AG08395 (cell line): ENCODE measurements at regions not wholly inside any gene's neighbourhood (a gene's known extent, or its start where the extent isn't known, plus 50 kb on each side); places are given as distances from the start of the nearest gene placed in this dataset.
"Not testable (repeated sequence)": the region's sequence is repeated elsewhere in the genome, so short reads cannot be mapped to it uniquely, and the experiment has no call there.

Experiments used
- DNase-seq: peaks from one replicate; pipeline ENCODE4 v3.0.0; 2012; ENCODE audit warnings: mixed read lengths, low spot score

DNA sequence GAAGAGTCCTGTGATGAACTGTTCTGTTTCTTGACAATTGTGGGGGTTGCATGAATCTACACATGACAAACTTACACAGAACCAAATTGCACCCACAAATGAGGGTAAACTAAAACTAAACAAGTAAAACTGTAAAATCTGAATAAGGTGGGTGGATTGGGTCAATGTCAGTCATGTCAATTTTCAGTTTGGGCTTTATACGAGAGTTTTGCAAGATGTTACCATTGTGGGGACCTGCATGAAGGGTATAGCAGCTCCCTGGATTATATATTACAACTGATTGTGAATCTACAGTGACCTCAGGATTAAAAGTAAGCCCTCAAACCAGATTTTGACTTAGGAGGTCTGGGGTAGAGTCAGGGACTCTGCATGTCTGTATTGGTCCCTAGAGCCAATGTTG lies 101.5 kb upstream of the LHX5 start:
- DNase-seq = no peak

DNA sequence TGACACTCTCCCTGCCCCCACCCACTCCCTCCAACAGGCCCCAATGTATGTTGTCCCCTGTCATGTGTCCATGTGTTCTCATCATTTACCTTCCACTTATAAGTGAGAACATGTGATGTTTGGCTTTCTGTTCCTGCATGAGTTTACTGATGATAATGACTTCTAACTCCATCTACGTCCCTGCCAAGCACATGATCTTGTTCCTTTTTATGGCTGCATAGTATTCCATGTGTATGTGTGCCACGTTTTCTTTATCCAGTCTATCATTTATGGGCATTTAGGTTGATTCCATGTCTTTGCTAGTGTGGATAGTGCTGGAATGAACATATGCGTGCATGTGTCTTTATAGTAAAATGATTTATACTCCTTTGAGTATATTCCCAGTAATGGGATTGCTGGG lies 100.0 kb upstream of the LHX5 start:
- DNase-seq = no peak

DNA sequence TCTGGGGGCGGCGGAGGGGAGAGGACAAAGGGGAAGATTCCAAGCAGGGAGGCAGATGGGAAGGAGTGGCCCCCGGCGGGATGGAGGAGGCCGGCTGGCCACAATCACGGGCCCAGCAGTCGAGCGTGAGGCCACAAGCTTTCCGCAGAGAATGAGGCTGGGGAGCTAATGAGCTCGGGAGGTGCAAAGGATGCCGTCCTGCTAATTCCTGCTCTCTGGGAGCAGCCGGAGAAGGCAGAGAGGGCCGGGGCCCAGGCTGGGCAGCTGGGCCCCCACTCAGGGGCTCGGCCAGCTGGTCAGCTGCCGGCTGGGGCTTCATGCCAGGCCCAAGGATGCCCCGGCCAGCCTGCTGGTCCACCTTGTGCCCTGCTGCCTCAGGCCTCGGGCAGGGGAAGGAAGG lies 98.1 kb upstream of the LHX5 start:
- DNase-seq = no peak

DNA sequence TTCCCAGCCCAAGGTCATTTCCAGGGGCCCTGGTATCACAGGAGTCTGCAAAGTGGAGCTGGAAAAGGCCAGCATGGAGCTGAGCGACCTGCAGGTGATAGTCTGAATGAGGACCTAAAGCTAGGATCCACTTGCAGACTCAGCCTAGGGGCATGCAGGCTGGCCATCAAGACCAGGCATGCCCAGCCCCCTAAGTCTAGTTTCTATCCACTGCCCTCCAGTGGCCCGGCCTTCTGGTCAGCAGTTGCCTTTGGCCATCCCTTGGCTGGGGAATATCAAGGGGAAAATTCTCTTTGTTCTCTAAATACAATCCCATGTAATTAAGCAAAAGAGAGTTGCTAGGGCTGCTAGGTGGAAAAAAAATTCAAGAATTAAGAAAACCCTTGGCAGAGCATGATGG lies 96.3 kb upstream of the LHX5 start:
- no peak for DNase-seq

DNA sequence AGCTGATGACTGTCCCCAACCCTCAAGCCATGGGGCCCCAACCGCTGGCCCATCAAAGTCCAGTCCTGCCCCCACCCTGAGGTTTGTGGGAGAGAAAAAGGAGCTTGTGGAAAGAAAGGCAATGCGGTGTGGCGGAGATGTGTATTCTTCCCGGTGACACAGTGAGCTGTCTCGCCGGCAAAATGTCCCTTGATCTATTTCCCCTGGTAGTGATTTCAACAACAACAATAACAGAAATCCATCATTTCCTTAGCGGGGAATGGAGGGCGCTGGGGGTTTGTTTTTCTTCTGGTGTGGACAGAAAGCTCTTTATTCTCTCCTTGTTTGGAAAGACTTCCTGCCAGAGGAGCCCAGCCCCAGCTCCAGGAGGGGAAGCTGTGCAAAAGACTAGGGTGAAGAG lies 93.7 kb upstream of the LHX5 start:
- no peak for DNase-seq

DNA sequence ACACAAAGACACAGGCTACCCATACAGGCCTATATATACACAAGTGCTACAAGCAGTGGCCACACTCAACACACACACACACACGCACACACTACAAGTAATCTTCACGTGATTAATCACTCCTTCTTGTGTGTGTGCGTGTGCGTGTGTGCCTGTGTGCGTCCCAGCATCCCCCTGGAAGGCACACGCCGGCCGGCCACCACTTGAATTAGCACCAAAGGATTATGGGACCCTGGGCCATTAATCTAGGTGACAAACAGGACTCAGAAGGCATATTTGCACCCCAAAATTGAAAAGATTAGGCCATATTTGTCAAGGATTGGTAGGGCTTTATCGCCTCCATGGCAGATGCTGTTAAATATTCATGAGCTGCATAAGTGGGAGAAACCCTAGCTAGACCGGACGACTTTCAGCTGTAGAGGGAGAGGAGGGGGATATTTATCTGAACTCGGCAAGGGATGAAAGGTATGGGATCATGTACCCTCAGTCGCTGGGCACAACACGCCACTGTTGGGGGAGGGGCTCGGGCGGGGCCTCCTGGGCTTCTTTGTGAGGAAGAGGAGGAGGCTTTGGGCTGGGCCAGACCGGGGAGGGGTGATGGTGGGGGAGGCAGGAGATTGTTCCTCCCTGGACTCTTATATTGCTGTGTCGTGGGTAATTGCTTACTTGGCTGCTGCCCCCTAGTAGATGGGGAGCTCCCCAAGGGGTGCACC lies 89.6 kb upstream of the LHX5 start:
- no peak for DNase-seq

DNA sequence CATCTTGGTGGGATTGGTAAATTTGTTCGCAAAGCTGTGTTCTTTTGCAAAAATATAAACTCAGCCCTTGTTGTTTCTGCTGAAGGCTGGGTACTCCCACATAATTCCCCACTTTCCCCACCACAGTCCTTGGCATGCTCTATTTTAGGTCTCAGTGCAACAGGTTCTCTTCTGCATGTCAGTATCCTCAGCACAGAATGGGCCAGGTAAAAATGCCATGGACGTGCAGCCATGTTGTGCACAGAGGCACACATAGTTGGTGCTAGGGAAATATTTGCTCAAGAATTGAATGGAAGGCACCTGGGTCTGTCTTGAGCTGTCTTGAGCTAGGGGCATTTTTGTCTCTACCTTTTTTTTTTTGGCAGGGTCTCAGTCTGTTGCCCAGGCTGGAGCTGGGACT lies 87.8 kb upstream of the LHX5 start:
- DNase-seq = no peak

DNA sequence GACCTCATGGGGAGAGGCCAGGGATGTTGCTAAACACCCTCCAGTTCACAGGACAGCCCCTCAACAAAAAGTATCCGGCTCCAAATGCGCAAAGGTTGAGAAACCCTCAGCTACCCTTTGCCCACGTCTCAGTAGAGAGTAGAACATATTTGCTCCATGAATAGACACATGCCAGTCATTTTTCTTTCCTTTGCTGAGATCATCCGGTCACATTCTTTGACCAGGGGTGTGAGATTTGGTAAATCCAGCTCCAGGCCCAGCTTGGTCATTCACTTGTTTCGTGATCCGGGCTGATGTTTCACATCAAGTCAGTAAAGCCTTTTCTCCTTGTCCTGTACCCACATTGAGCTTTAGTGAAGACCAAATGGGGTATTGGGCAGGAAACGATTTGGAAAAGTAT lies 83.6 kb upstream of the LHX5 start:
- DNase-seq = no peak

DNA sequence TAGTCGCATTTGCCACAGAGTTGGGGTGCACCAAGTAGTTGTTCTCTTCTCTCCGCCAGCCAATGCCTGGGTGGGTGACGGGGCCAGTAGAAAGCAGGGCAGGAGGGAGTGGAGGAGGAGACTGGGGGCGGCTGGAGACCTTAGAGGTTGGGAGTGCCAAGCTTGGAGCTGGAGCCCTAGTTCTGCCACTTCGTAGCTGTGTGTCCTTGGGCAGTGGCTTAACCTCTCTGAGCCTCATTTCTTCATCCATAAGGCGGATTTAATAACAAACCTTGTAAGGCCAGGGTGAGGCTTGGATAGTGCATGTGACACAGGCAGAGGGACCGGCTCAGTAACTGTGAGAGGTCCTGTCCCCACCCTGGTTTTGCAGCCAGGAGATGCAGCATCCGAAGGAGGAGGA lies 81.1 kb upstream of the LHX5 start:
- DNase-seq = no peak

DNA sequence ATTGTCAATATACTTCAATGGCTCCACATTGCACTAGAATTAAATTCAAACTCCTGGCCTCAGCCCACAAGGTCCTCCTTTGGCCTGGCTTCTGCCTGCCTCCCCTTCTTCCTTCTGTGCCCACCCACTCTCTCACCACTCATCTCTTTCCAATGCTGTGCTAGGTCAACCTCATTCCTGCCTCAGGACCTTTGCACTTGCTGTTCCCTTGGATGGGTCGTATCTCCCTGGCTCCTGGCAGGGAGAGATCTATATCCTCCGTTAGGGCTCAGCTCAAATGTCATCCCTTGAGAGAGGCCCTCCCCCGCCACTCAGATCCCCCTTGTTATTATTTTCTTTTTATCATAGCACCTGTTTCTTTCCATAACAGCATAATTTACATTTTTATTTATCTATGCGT lies 79.9 kb upstream of the LHX5 start:
- DNase-seq = no peak

DNA sequence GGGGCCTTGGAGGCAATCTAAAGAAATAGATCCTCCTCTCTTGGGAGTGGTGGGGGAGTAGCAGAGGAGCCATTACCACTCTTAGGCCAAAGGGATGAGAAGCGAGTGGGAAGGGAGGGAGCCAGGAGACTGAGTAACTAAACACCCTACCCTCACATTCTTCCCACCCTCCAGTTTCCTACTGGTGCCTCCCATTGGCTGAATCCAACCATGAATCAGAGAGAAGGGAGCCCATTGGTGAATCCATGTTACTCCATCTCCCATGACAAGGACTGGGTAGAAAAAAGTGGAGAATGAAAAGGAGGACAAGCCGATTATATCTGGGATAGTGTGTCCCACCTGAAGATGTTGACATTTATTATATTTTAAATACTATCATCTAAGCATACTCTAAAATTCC lies 76.8 kb upstream of the LHX5 start:
- DNase-seq = no peak

DNA sequence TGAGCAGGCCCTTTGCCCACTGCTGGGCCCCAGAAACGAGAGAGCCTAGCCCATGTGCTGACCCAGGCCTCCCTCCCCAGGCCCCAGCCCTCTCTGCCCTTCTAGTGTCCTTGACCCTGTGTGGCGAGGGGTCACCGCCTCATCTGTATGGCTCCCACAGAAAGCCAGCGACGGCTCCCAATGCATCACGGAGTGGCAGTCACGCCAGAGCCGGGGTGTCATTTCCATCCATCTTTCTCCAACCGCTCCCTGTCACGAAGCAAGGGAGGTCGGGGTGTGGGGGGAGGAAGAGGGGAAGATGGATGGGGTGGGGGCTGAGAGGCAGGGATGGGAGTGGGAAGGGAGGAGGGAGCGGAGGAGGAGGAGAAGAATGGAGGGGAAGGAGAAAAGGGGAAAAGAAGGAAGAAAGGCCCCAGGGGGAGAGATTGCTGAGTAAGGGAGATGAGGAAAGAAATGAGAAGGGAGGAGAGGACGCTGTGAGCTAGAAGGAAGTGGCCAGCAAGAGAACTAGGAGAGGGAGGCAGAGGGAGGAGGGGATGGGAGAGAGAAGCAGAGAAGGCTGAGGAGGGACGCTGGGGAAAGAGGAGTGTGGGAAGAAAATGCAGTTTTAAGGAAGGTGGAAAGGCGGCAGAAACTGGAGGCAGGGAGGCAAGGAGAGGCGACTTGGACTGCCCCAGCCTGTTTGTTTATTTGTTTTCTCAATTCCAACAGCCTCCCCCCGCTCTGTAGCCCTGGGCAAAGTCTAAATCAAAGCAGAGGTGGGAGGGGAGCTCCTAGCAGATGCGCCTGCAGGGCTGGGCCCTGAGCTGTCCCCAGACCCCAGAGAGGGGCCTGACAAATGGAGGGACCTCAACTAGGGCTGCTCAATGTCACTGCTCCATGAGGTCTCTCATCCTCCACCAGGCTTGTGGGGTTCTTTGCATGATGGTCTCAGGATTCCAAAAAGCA lies 75.5 kb upstream of the LHX5 start:
- no peak for DNase-seq

DNA sequence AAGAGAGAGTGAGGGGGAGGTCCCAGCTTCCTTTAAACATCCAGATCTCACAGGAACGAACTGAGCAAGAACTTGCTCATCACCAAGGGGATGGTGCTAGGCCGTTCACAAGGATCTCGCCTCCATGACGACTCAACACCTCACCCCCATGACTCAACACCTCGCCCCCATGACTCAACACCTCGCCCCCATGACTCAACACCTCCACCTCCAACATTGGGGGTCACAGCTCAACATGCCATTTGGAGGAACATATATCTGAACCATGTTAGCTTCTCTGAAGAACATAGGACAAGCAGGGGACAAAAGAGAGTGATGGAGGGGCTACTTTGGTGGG lies 66.0 kb upstream of the LHX5 start:
- no peak for DNase-seq

DNA sequence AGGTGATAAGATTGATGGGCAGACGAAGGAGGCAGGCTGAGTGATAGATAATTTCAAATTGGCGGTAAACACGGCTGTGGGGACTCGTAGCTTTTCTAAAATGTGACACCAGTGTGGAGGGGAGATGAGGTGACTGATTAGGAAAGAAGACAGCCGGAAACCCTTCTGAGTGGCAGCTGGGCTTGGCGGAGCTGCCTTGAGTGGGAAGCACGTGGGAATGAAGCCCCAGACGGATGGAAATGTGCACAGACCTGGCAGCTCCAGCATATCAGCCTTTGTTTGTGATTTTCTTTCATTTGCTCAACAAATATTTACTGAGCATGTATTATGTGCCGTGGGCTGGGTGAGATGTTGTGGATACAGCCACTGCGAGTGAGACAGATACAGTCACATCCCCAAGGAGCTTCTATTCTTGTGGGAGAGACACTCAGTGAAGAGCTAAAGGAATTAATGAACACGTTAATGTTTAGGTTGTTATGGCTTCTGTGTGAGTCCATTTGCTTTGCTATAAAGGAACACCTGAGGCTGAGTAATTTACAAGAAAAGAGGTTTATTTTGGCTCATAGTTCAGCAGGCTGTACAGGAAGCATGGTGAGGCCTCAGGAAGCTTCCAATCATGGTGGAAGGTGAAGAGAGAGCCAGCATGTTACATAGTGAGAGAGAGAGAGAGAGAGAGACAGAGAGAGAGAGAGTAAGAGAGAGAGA lies 65.5 kb upstream of the LHX5 start:
- DNase-seq = no peak

DNA sequence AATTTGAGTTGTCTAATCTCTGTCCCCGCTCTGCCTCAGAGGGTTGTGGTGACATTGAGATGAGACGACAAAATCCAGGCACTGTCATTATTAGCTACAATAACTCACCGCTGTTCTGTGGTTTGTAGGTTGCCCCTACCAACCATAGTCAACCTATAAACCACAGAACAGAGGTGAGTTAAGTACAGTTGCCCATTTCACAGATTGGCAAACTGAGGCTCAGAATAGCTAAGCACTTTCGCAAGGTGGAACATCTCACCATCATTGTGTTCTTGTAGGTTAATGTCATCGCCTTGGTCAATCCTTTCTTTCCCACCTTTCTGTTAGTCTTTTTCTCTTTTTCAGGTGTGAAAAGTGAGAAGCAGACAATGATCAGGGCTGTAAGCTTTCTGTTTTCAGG lies 63.4 kb upstream of the LHX5 start:
- DNase-seq = no peak

DNA sequence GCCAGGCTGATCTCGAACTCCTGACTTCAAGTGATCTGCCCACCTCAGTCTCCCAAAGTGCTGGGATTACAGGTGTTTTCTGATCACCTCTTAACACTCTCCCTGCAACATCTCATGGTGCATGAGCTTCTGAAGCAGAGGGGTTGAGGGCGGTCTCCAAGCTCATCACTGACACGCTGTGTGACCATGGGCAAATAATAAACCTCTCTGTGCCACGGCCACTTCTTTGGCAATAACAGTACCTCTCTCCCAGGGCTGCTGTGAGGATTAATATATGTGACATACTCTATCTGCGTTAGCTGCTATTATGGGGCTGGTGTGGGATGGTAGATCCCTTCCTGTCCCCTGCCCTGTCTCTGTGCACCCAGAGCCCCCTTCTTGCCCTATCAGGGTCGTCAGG lies 62.9 kb upstream of the LHX5 start:
- DNase-seq = no peak

DNA sequence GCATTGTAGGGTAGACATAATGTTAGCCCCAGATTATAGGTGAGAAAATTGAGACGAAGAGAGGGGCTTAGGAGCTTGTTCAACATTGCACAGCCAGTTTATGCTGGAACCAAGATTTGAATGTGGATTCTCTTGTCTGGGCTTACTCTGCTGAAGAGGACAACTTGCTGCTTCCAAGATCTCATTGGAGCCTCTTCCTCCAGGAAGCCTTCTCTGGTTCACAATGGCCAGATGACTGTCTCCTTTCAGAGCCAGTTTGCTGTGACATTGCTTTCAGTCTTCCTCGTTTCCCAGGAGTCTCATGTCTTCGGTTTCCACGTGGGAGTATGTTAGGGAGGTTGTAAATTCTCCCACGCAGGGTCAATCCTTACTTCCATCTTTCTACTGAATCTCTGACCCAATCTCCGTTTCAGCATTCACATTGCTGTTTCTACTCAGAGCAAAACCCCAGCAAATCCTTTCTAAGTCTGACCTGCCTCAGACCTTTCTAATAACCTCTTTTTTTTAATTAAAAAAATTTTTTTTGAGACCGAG lies 62.2 kb upstream of the LHX5 start:
- no peak for DNase-seq

DNA sequence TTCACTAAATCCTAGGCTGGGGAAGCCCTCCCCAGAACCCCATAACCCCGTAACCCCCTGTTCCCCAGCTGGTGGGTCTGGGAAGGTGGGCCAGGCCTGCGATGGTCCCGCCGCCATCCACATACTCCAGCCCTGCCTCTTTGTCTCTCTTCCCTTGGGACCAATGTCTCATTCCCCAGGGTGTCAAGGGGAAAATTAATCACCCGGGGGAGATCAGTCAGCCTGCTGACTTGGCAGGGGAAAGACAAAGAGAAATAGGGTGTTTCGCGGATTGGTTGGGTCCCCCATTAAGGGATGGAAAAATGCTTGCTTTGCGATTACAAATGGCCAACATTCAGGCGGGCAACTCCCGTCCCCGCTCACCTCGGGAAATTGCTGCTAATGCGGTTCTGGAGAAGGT lies 60.6 kb upstream of the LHX5 start:
- DNase-seq = no peak

DNA sequence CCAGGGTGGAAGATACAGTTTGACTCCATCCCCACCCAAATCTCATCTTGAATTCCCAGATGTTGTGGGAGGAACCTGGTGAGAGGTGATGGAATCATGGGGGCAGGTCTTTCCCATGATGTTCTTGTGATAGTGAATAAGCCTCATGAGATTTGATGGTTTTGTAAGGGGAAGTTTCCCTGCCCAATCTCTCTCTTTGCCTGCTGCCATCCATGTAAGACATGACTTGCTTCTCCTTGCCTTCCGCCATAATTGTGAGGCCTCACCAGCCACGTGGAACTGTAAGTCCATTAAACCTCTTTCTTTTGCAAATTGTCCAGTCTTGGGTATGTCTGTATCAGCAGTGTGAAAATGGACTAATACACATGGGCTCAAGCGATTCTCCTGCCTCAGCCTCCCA lies 59.4 kb upstream of the LHX5 start:
- DNase-seq = not testable (repeated sequence)

DNA sequence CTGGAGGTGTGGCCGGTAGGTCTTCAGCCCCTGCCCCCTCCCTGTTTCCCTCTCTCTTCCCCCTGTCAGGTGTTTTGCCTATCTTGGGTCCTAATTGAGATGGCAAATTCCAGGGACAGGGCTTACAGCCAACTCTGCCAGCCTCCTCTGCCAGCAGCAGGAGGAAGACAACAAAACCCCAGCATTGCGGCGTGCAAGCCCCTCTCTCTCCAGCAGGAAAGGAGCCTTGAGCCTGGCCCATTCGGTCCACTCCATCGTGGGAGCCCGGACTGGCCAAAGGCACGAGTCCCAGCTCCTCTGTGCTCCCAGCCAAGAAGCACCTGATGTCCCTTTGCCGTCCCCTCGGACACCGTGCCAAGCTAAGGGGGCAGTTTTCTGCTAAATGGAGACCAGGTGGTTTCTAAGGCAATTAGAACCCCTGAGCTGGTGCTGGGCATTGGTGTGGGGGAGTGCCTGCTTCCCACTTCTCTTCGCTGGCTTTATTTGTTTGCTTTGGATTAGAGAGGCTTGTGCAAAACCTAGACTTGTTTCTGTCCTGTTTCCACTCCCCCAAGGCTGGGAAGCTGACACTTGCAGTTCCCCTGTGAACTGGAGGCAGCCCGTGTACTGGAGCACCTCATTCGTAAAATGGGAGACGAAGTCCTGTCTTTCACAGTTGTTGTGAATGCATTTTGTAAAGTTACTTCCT lies 57.1 kb upstream of the LHX5 start:
- no peak for DNase-seq

DNA sequence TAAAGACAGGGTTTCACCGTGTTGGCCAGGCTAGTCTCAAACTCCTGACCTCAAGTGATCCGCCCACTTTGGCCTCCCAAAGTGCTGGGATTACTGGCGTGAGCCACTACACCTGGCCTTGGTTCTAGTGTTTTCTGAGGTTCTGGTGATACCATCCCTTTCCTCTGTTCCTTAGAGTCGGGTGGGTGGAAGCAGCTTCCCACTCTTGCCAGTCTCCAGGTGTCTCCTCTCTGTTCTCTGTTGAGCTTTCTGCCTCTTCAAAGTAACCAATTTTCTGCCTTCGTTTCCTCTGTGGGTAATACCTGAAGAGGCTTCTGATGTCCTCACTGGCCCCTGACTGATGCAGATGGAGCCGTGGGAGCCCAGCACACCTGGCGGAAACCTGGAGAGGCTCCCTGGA lies 53.4 kb upstream of the LHX5 start:
- no peak for DNase-seq

DNA sequence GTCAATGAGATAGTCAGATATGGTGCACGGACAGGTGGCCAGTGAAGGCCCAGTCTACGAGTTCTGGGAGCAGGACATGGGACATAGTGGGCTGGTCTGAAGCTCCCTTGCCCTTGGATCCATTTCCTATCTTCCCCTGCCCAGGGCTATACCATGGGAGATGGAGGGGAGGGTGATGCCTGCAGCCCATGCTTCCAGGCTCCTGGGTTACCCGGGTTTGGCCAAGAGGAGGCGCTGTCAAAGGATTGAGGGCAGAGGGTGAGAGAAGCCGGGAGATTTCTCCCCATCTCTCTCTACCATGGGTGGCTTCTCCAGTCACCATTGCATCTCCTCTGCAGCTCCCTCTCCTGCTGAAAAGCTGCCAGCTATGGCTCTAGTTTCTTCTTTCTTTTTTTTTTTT lies 52.8 kb upstream of the LHX5 start:
- no peak for DNase-seq
